Neural progenitor cell (in vitro differentiated cells): ENCODE measurements at regions not wholly inside any gene's neighbourhood (a gene's known extent, or its start where the extent isn't known, plus 50 kb on each side); places are given as distances from the start of the nearest gene placed in this dataset.

ENCODE experiments used
- CTCF ChIP-seq: fragments of 200-600 bp; sonication (generic); IDR thresholded peaks from 2 replicates; pipeline ENCODE4 v1.5.1; 2017; ENCODE audit warnings: antibody characterized with exemption, mild to moderate bottlenecking
- EZH2 ChIP-seq: fragments of 200-600 bp; sonication (generic); IDR thresholded peaks from 2 replicates; pipeline ENCODE4 v1.6.1; 2017; ENCODE audit warnings: antibody characterized with exemption, mild to moderate bottlenecking, moderate library complexity
- EZH2phosphoT487 ChIP-seq: fragments of 200-600 bp; sonication (generic); IDR thresholded peaks from 2 replicates; pipeline ENCODE4 v1.6.1; 2017; ENCODE audit warnings: antibody characterized with exemption

- no peak for TF ChIP-seq CTCF
- no peak for TF ChIP-seq EZH2
- TF ChIP-seq EZH2phosphoT487: no peak
Measured at GRCh38 chr17:71283486-71283885, 837.3 kb upstream of the SOX9 start.
